GM21423 (cell line): ENCODE measurements at regions not wholly inside any gene's neighbourhood (a gene's known extent, or its start where the extent isn't known, plus 50 kb on each side); places are given as distances from the start of the nearest gene placed in this dataset.

Source experiments
- ATAC-seq: cut with Tn5 transposase; IDR thresholded peaks from one replicate; pipeline ENCODE4 v1.9.1; 2021; ENCODE audit warnings: mild to moderate bottlenecking, moderate library complexity; ENCODE audit not compliant: unreplicated experiment

- ATAC-seq: peak; percentile 63
Measured at GRCh38 chr2:150729495-150729955, 242.1 kb upstream of the RND3 start.

- no peak for ATAC-seq
Measured at GRCh38 chr2:150718280-150718679, 230.8 kb upstream of the RND3 start.

- ATAC-seq: no peak
Measured at GRCh38 chr2:150716186-150716585, 228.7 kb upstream of the RND3 start.

GRCh38 chr2:150715501-150715900 lies 228.0 kb upstream of the RND3 start:
- ATAC-seq: no peak

GRCh38 chr2:150710916-150711315 lies 223.4 kb upstream of the RND3 start:
- no peak for ATAC-seq

GRCh38 chr2:150710041-150710440 lies 222.6 kb upstream of the RND3 start:
- no peak for ATAC-seq

- no peak for ATAC-seq
Measured at GRCh38 chr2:150706561-150706960, 219.1 kb upstream of the RND3 start.

GRCh38 chr2:150705767-150706166 lies 218.3 kb upstream of the RND3 start:
- ATAC-seq: no peak

GRCh38 chr2:150705357-150705756 lies 217.9 kb upstream of the RND3 start:
- ATAC-seq: no peak

- no peak for ATAC-seq
Measured at GRCh38 chr2:150702791-150703190, 215.3 kb upstream of the RND3 start.

- ATAC-seq: no peak
Measured at GRCh38 chr2:150700666-150701580, 213.5 kb upstream of the RND3 start.

GRCh38 chr2:150699218-150699617 lies 211.8 kb upstream of the RND3 start:
- ATAC-seq: no peak

GRCh38 chr2:150698016-150698661 lies 210.7 kb upstream of the RND3 start:
- ATAC-seq: no peak

GRCh38 chr2:150697596-150697995 lies 210.1 kb upstream of the RND3 start:
- no peak for ATAC-seq

GRCh38 chr2:150695451-150696135 lies 208.1 kb upstream of the RND3 start:
- no peak for ATAC-seq

GRCh38 chr2:150693556-150693955 lies 206.1 kb upstream of the RND3 start:
- ATAC-seq: no peak

GRCh38 chr2:150690870-150691269 lies 203.4 kb upstream of the RND3 start:
- ATAC-seq: no peak

- ATAC-seq: no peak
Measured at GRCh38 chr2:150690261-150690660, 202.8 kb upstream of the RND3 start.

GRCh38 chr2:150689590-150689989 lies 202.1 kb upstream of the RND3 start:
- ATAC-seq: no peak

- ATAC-seq: no peak
Measured at GRCh38 chr2:150688016-150688415, 200.5 kb upstream of the RND3 start.

- ATAC-seq: no peak
Measured at GRCh38 chr2:150686391-150686790, 198.9 kb upstream of the RND3 start.
